ENCODE measurements at regions not wholly inside any gene's neighbourhood (a gene's known extent, or its start where the extent isn't known, plus 50 kb on each side); places are given as distances from the start of the nearest gene placed in this dataset.

GRCh38 chr9:119026120-119026519 is 343.1 kb downstream of the BRINP1 start:
- TF ChIP-seq YY1 (IDR thresholded peaks at IDR 0.05; ENCODE audit: insufficient read depth, insufficient read length) (no peak), SUZ12 (IDR thresholded peaks at IDR 0.05; ENCODE audit: extremely low read depth, insufficient read depth, insufficient read length) (no peak)
